DMS 273 (cell line): ENCODE measurements at regions not wholly inside any gene's neighbourhood (a gene's known extent, or its start where the extent isn't known, plus 50 kb on each side); places are given as distances from the start of the nearest gene placed in this dataset.

ENCODE experiments used
- DNase-seq: peaks from one replicate; lab custom pipeline; 2025; ENCODE audit not compliant: unreplicated experiment; lab: John Stamatoyannopoulos, UW

GRCh38 chr2:215749092-215749957, 264.0 kb downstream of the MREG start:
- no peak for DNase-seq

- DNase-seq: no peak
Observed at GRCh38 chr2:215748446-215748845, 264.9 kb downstream of the MREG start.

- DNase-seq: no peak
Observed at GRCh38 chr2:215746887-215747615, 266.3 kb downstream of the MREG start.

GRCh38 chr2:215746226-215746886, 267.0 kb downstream of the MREG start:
- DNase-seq: no peak

- DNase-seq: no peak
Observed at GRCh38 chr2:215745331-215745730, 268.0 kb downstream of the MREG start.

GRCh38 chr2:215744514-215744913, 268.8 kb downstream of the MREG start:
- DNase-seq: no peak

GRCh38 chr2:215743066-215743465, 270.3 kb downstream of the MREG start:
- no peak for DNase-seq

- DNase-seq: no peak
Observed at GRCh38 chr2:215742021-215742420, 271.3 kb downstream of the MREG start.

- DNase-seq: no peak
Observed at GRCh38 chr2:215740071-215740470, 273.3 kb downstream of the MREG start.

GRCh38 chr2:215738351-215738750, 275.0 kb downstream of the MREG start:
- DNase-seq: no peak

- no peak for DNase-seq
Observed at GRCh38 chr2:215737477-215737876, 275.9 kb downstream of the MREG start.

- peak; percentile 48 for DNase-seq
Observed at GRCh38 chr2:215736653-215737290, 276.6 kb downstream of the MREG start.

- DNase-seq: no peak
Observed at GRCh38 chr2:215731108-215731658, 282.2 kb downstream of the MREG start.

GRCh38 chr2:215729985-215730620, 283.2 kb downstream of the MREG start:
- DNase-seq: no peak

GRCh38 chr2:215728504-215729065, 284.8 kb downstream of the MREG start:
- no peak for DNase-seq

- DNase-seq: no peak
Observed at GRCh38 chr2:215727507-215728503, 285.5 kb downstream of the MREG start.

GRCh38 chr2:215726070-215726469, 287.3 kb downstream of the MREG start:
- no peak for DNase-seq

- DNase-seq: no peak
Observed at GRCh38 chr2:215724146-215724545, 288.3 kb upstream of the FN1 start.

- DNase-seq: no peak
Observed at GRCh38 chr2:215723631-215724011, 287.8 kb upstream of the FN1 start.
